Spinal cord (tissue), 9 donors: ENCODE measurements at regions not wholly inside any gene's neighbourhood (a gene's known extent, or its start where the extent isn't known, plus 50 kb on each side); places are given as distances from the start of the nearest gene placed in this dataset.
"Not testable (repeated sequence)": the region's sequence is repeated elsewhere in the genome, so short reads cannot be mapped to it uniquely, and the experiment has no call there.

Source experiments
- DNase-seq, 6 donors: peaks; one replicate each; pipeline versions ENCODE4 v3.0.0 to v3.0.0-alpha.2; 2013 to 2015; ENCODE audit warnings: low spot score in 6 of 6, low read depth in 4 of 6
- H3K27ac ChIP-seq: one replicate; pipeline ENCODE4 v1.5.1; 2013; ENCODE audit warnings: low read depth, low read length, control low read depth
- H3K27me3 ChIP-seq: one replicate; pipeline ENCODE4 v1.6.1; 2013; ENCODE audit warnings: low read length; ENCODE audit not compliant: control insufficient read depth, insufficient read depth
- H3K36me3 ChIP-seq: one replicate; pipeline ENCODE4 v1.6.1; 2013; ENCODE audit warnings: low read length; ENCODE audit not compliant: control insufficient read depth, insufficient read depth
- H3K4me1 ChIP-seq: one replicate; pipeline ENCODE4 v1.6.1; 2013; ENCODE audit warnings: low read length; ENCODE audit not compliant: control insufficient read depth, insufficient read depth
- H3K4me3 ChIP-seq: one replicate; pipeline ENCODE4 v1.5.1; 2013; ENCODE audit warnings: low read depth, low read length, control low read depth
- H3K9me3 ChIP-seq: one replicate; pipeline ENCODE4 v1.6.1; 2013; ENCODE audit warnings: low read length; ENCODE audit not compliant: control insufficient read depth, insufficient read depth
- WGBS: methylation state at CpG from one replicate; pipeline ENCODE4 v1.1.5; 2013; ENCODE audit warnings: missing lambda C conversion rate; ENCODE audit not compliant: insufficient coverage; 5-methylcytosine and 5-hydroxymethylcytosine counted together
- donor health status: healthy.

- no peaks in the 10 kb centered on the region for H3K9me3 ChIP-seq
- H3K27me3 ChIP-seq, result peaks cover 5% of the 10 kb centered on the region
- DNase-seq, result no peak
- no peak overlapping the region for H3K4me3 ChIP-seq
- H3K27ac ChIP-seq, result no peak overlapping the region
- WGBS, result no CpG with 5 or more reads among the region's 3 CpGs
- H3K4me1 ChIP-seq, result no peaks in the 10 kb centered on the region
- no peaks in the 10 kb centered on the region for H3K36me3 ChIP-seq
These were observed 144.6 kb upstream of the GPR101 start for GRCh38 chrX:137178392-137178791.

GRCh38 chrX:137172317-137172948, 138.6 kb upstream of the GPR101 start:
- no CpG with 5 or more reads among the region's 3 CpGs for WGBS
- H3K9me3 ChIP-seq, result no peaks in the 10 kb centered on the region

GRCh38 chrX:137171626-137172025, 137.8 kb upstream of the GPR101 start:
- DNase-seq, result no peak
- Histone ChIP-seq H3K4me1 (no peaks in the 10 kb centered on the region), H3K4me3 (no peak overlapping the region), H3K27ac (no peak overlapping the region), H3K9me3 (no peaks in the 10 kb centered on the region), H3K27me3 (no peaks in the 10 kb centered on the region), H3K36me3 (no peaks in the 10 kb centered on the region)
- WGBS, result 71% methylated on average over 1 of the region's 1 CpG

More at GRCh38 chrX:137172317-137172948, 138.6 kb upstream of the GPR101 start:
- no peaks in the 10 kb centered on the region for H3K27me3 ChIP-seq
- no peaks in the 10 kb centered on the region for H3K4me1 ChIP-seq
- H3K36me3 ChIP-seq, result no peaks in the 10 kb centered on the region
- no peak overlapping the region for H3K27ac ChIP-seq
- DNase-seq, result no peak
- no peak overlapping the region for H3K4me3 ChIP-seq

GRCh38 chrX:137166591-137166990, 132.8 kb upstream of the GPR101 start:
- Histone ChIP-seq H3K36me3 (no peaks in the 10 kb centered on the region), H3K27me3 (no peaks in the 10 kb centered on the region)

GRCh38 chrX:137164329-137164728, 130.5 kb upstream of the GPR101 start:
- H3K4me1 ChIP-seq, result no peaks in the 10 kb centered on the region
- DNase-seq, result no peak
- no peaks in the 10 kb centered on the region for H3K27me3 ChIP-seq
- no peaks in the 10 kb centered on the region for H3K36me3 ChIP-seq
- H3K9me3 ChIP-seq, result no peaks in the 10 kb centered on the region
- no peak overlapping the region for H3K4me3 ChIP-seq
- no CpG with 5 or more reads among the region's 3 CpGs for WGBS
- H3K27ac ChIP-seq, result no peak overlapping the region

More at GRCh38 chrX:137166591-137166990, 132.8 kb upstream of the GPR101 start:
- no peak for DNase-seq
- 46% methylated on average over 2 of the region's 2 CpGs for WGBS
- Histone ChIP-seq H3K4me1 (no peaks in the 10 kb centered on the region), H3K9me3 (no peaks in the 10 kb centered on the region), H3K27ac (no peak overlapping the region), H3K4me3 (no peak overlapping the region)

GRCh38 chrX:137151403-137151802, 117.6 kb upstream of the GPR101 start:
- no peak for DNase-seq
- Histone ChIP-seq H3K36me3 (no peaks in the 10 kb centered on the region), H3K4me1 (no peaks in the 10 kb centered on the region), H3K27ac (no peak overlapping the region), H3K9me3 (no peaks in the 10 kb centered on the region), H3K4me3 (no peak overlapping the region), H3K27me3 (peaks cover 4% of the 10 kb centered on the region)
- 13% methylated on average over 2 of the region's 3 CpGs for WGBS

GRCh38 chrX:137143864-137144263, 110.1 kb upstream of the GPR101 start:
- no peak overlapping the region for H3K4me3 ChIP-seq
- 58% methylated on average over 4 of the region's 5 CpGs for WGBS
- H3K4me1 ChIP-seq, result no peaks in the 10 kb centered on the region
- no peak for DNase-seq
- no peak overlapping the region for H3K27ac ChIP-seq
- no peaks in the 10 kb centered on the region for H3K36me3 ChIP-seq
- no peaks in the 10 kb centered on the region for H3K27me3 ChIP-seq
- H3K9me3 ChIP-seq, result no peaks in the 10 kb centered on the region

GRCh38 chrX:137122651-137123050, 88.9 kb upstream of the GPR101 start:
- H3K4me3 ChIP-seq, H3K4me1 ChIP-seq, DNase-seq, H3K27ac ChIP-seq, H3K36me3 ChIP-seq, H3K27me3 ChIP-seq, H3K9me3 ChIP-seq: not testable (repeated sequence)
- 84% methylated on average over 7 of the region's 8 CpGs for WGBS

- no peak overlapping the region for H3K4me3 ChIP-seq
- H3K9me3 ChIP-seq, result no peaks in the 10 kb centered on the region
- H3K4me1 ChIP-seq, result no peaks in the 10 kb centered on the region
- WGBS, result no CpG with 5 or more reads among the region's 1 CpG
- no peak for DNase-seq
- no peaks in the 10 kb centered on the region for H3K36me3 ChIP-seq
- H3K27me3 ChIP-seq, result no peaks in the 10 kb centered on the region
- no peak overlapping the region for H3K27ac ChIP-seq
These were observed 85.3 kb upstream of the GPR101 start for GRCh38 chrX:137119049-137119448.

GRCh38 chrX:137118536-137118935, 84.7 kb upstream of the GPR101 start:
- no peak overlapping the region for H3K27ac ChIP-seq
- H3K27me3 ChIP-seq, result no peaks in the 10 kb centered on the region
- no peaks in the 10 kb centered on the region for H3K36me3 ChIP-seq
- no peaks in the 10 kb centered on the region for H3K4me1 ChIP-seq
- no peaks in the 10 kb centered on the region for H3K9me3 ChIP-seq
- no peak for DNase-seq
- no peak overlapping the region for H3K4me3 ChIP-seq
- WGBS, result no CpG with 5 or more reads among the region's 1 CpG
